GM18858 (cell line): ENCODE measurements at regions not wholly inside any gene's neighbourhood (a gene's known extent, or its start where the extent isn't known, plus 50 kb on each side); places are given as distances from the start of the nearest gene placed in this dataset.
"Not testable (repeated sequence)": the region's sequence is repeated elsewhere in the genome, so short reads cannot be mapped to it uniquely, and the experiment has no call there.

Experiments used
- ATAC-seq: cut with Tn5 transposase; IDR thresholded peaks from one replicate; pipeline ENCODE4 v1.9.1; 2021; ENCODE audit not compliant: unreplicated experiment

DNA sequence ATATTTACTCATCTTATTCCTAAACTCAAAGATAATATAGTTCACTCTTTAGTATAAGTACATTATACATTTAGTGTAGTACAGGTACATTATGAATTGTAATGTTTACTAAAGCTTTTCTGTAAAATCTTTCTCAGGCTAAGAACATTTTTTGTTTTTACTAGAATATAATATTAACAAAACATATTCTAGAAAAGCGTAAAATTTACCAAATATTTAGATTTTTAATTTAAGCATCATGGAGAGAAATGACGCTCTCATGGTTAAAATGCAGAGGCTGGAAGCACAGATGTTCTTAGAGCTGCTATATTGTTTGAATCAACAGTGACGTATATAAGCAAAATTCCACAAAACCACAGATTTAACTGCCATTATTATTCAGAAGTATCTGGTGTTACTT lies 54.7 kb upstream of the NBPF15 start:
- not testable (repeated sequence) for ATAC-seq

DNA sequence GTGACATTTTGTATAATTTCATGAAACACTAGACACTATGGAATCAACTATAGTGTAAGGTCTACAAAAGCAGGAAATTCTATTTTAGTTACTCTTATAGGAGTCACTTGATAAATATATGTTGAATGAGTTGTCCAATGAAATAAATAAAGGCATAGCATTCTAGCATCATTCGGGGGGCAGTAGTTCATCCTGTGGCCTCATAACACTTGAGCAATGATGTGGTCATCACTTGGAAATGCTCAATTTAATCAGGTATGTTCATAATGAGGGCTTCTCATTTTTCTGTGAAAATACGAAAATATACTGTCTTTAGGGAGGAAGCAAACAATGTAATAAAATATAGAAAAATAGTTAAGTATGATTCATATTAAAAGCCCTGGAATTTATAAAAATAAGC lies 55.4 kb upstream of the NBPF15 start:
- not testable (repeated sequence) for ATAC-seq

DNA sequence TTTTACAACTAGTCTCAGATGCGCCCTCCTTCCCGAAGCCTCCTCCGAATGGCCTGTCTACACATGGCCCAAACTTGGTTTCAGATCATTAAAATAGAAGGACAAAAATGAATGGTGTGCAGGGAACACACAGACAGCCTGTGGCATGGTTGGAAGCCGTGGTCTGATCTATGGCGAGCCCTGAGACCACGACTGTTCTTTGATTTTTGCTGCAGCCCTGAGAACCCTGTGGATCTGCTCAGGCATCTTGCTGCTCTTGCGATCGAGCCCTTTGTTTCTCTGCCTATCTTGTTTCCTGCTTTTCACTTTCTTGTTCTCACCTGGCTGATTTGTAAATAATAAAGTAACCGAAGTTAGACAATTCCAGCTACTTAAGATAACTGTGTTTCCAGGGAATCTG lies 57.0 kb upstream of the NBPF15 start:
- not testable (repeated sequence) for ATAC-seq

DNA sequence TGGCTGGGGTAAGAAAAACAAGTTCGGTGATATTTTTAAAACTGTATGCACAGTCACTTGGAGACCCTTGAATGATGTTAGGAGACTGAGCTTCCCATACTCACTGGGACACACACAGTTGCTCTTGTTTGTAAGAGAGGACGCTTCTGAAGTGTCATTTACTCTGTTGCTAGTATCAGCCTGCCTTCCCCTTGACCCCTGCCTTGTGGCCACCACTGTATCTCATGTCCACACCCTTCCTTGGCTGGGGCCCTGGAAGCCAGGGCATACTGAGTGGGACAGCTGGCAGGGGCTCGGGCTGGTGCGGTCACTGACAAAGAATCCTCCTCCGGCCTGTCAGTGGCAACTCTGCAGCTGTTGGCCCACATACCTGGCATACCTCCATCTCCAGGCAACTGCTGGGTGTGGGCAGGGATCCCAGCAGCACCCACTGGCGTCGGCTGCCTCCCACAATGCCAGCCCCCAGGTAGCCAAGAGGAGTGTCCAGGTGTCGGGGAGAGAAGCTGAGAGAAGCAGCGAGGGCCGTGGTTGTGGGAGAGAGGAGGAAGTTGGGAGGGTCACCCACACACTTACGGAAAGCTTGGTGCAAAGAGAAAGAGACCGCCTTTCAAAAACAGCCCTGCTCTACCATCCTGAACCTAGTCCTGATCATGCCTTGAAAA lies 58.2 kb upstream of the NBPF15 start:
- ATAC-seq = not testable (repeated sequence)

DNA sequence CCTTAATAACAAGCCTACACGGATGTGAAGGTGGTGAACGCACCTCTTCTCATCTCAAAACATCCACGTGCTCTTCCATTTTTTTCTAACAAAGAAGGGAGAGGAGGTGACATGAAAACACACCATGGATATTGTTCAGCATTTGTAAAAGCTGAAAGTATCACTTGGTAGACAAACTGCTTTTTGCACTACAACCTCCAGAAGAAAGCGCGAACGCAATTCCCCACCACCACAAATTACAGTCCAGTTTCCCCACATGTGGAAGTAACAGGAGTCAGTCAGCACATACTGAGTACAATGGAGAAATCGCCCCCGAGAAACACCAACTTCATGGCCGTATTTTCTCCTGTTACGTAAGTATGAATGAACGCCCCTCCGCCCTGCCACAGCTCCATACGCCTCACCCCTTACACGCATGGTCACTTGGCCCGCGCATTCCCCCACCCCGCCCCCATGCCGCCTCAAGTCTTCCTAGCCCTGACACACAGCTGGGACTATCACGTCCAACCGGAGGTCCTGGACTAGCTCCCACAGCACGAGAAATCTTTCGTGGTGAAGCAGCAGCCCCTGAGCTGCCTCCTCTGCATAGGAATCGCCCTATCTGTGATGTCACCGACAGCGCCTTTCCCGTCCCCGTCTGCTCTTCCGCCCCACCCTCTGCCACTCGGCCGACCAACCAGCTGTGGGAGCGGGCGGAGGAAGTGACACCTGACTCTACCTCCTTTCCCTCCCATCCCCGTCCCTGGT lies 62.4 kb upstream of the NBPF15 start:
- ATAC-seq = peak; percentile 90

DNA sequence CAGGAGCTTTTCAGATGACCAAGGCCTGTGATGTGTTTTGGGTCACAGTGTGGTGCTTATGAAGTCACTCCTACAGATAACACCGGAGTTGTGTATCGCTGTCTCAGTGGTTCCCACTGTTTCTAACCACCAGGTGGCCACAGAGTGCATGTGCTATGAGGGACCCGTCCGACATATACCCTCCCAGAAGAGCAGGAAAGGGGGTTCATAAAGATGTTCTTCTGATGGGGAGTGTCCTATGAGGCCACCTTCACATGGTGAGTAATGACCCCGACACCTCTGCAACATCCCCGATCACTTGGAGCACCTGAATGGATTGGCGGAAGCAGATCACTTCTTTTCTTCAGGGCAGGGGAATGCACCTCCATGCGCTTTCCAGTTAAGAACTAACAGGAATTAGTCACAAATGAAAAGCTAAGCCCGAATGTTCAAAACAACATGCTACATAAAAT lies 60.5 kb upstream of the PPIAL4F start:
- ATAC-seq = not testable (repeated sequence)

DNA sequence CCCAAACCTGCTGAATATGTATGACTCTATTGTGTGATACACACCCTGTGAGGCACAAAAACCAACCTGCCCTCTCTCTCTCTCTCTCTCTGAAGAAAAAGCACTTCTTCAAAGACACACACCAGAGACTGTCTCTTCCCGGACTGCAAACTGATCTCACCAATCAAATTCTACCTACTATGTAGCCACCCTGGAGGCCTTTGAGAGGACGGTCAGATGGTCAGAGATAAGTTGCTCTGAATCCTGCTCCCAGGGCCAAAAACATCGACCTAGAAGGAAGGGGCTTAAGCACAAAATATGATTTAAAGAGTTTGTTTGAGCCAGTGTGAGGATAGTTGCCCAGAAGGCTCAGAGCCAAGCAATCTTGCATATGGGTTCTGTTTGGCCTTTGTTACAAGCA lies 59.2 kb upstream of the PPIAL4F start:
- not testable (repeated sequence) for ATAC-seq

DNA sequence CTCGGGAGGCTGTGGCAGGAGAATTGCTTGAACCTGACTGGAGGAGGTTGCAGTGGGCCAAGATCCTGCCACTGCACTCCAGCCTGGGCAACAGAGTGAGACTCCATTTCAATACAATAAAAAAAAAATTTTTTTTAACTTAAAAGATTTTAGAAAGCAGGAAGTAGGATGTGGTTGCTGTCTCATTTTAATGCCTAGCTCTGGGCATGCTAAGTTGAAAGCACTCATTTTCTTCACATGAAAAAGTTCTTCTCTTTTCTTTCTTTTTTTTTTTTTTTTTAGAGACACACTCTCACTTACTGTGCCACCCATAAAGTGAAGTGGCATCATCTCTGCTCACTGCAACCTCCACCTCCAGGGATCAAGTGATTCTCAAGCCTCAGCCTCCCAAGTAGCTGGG lies 58.4 kb upstream of the PPIAL4F start:
- ATAC-seq = not testable (repeated sequence)

DNA sequence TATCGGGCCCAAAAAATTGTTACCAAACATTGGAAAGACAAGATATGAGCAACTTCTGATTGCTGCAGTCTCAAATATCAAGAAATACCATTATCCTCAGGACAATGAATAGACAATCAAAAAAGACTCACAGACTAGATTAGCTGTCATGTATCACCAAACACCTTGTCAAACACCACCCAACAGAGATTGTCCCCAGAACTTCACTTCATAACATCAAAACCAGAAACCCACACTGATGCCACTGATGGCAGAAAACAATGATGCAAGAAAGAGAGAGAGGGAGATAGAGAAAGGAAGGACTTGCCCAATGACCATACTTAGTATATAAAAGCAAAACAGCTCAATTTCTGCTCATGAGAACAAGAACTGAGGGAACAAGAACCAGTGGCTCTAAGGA lies 56.0 kb upstream of the PPIAL4F start:
- not testable (repeated sequence) for ATAC-seq

DNA sequence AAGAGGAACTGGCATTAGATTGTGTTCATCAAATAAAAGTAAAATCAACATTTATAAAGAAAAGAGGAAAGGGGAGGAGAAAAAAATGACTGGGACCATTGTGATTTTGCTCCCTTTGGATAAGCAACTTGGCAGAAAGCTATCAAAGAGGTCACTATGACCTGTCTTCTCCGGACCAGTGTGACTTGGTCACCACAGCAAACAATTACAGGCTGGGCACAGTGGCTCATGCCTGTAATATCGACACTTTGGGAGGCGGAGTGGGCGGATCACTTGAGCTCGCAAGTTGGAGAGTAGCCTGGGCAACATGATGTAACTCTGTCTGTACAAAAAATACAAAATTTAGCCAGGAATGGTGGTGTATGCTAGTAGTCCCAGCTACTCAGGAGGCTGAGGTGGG lies 55.5 kb upstream of the PPIAL4F start:
- ATAC-seq = not testable (repeated sequence)

DNA sequence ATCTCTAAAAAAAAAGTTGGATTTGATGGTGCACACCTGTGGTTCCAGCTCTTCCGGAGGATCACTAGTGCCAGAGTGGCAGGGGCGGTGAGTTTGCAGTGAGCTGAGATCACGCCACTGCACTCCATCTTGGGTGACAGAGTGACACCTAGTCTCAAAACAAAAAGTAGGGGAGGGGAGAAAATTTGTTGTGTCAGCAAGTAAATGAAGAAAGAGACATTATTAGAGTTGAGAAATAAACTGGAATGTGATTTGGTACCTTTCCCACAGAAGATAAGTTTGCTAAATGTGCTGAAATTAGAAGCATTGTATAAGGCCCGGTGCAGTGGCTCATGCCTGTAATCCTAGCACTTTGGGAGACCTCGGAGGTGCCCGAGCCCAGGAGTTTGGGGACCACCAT lies 54.0 kb upstream of the PPIAL4F start:
- not testable (repeated sequence) for ATAC-seq

DNA sequence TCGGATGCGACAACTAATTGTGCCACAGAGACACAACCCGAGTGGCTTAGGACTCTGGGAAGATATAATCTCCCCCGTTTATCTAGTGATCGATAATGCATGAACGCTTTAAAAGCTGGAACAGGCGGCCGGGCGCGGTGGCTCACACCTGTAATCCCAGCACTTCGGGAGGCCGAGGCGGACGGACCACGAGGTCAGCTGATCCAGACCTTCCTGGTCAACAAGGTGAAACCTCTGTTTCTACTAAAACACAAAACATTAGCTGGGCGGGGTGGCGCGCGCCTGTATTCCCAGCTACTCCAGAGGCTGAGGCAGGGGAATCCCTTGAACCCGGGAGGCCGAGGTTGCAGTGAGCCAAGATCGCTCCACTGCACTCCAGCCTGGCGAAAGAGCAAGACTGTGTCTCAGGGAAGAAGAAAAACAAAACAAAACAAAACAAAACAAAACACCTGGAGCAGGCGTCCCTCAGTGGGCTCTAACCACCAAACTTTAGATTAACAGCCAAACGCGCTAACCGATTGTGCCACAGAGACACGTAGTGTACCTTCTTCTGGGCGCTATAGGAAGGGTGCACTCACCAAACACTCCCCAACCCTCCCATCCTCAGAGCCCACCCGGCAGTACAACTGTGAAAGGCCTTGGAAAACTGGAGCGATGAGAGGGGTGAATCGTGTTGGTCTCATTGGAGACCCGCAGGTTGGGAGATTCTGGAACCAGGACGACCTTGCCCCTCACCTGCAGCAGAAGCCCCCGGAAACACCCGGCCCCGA lies 53.3 kb upstream of the PPIAL4F start:
- not testable (repeated sequence) for ATAC-seq
